Spleen (tissue), 11 donors: ENCODE measurements at regions not wholly inside any gene's neighbourhood (a gene's known extent, or its start where the extent isn't known, plus 50 kb on each side); places are given as distances from the start of the nearest gene placed in this dataset.

Experiments used
- DNase-seq: peaks from one replicate; pipeline ENCODE4 v3.0.0-alpha.2; 2020
- H3K27ac ChIP-seq, 8 donors: fragments of 200-600 bp; sonication (generic) in 7 of 8; 1 replicate in 4 of 8; 2 replicates in 4 of 8; pipeline versions ENCODE4 v1.5.0 to v1.8.0; 2016 to 2021; ENCODE audit warnings: inconsistent platforms in 4 of 8, mild to moderate bottlenecking in 4 of 8, moderate library complexity in 1 of 8
- H3K27me3 ChIP-seq, 7 donors: fragments of 200-600 bp; sonication (generic) in 6 of 7; replicated peaks in 1 of 7; 1 replicate in 4 of 7; 2 replicates in 3 of 7; pipeline versions ENCODE4 v1.5.0 to v1.8.0; 2016 to 2021; ENCODE audit warnings: inconsistent platforms in 3 of 7, mild to moderate bottlenecking in 1 of 7
- H3K36me3 ChIP-seq, 6 donors: fragments of 200-600 bp; sonication (generic) in 5 of 6; 1 replicate in 4 of 6; 2 replicates in 2 of 6; pipeline versions ENCODE4 v1.5.0 to v1.8.0; 2016 to 2021; ENCODE audit warnings: inconsistent platforms in 2 of 6
- H3K4me1 ChIP-seq, 6 donors: fragments of 200-600 bp; sonication (generic) in 5 of 6; 1 replicate in 3 of 6; 2 replicates in 3 of 6; pipeline versions ENCODE4 v1.5.0 to v1.8.0; 2016 to 2021; ENCODE audit warnings: inconsistent platforms in 3 of 6
- H3K4me3 ChIP-seq, 8 donors: fragments of 200-600 bp; sonication (generic) in 7 of 8; 1 replicate in 4 of 8; 2 replicates in 4 of 8; pipeline versions ENCODE4 v1.5.0 to v1.8.0; 2016 to 2021; ENCODE audit warnings: inconsistent platforms in 4 of 8, mild to moderate bottlenecking in 4 of 8, moderate library complexity in 2 of 8
- H3K9me3 ChIP-seq, 8 donors: fragments of 200-600 bp; sonication (generic) in 7 of 8; 1 replicate in 4 of 8; 2 replicates in 4 of 8; pipeline versions ENCODE4 v1.5.0 to v1.8.0; 2016 to 2021; ENCODE audit warnings: inconsistent platforms in 4 of 8
- POLR2A ChIP-seq, 3 donors: fragments of 450-650 bp; IDR thresholded peaks; one replicate each; pipeline ENCODE4 v1.5.1; 2017; ENCODE audit warnings: antibody characterized with exemption in 3 of 3, mild to moderate bottlenecking in 1 of 3
- POLR2AphosphoS5 ChIP-seq, 3 donors: sonication (generic); formaldehyde crosslinking; IDR thresholded peaks; one replicate each; pipeline ENCODE4 v1.5.1; 2017; ENCODE audit warnings: antibody characterized with exemption in 3 of 3
- WGBS, 5 donors: extraction: QIAGEN DNeasy Blood & Tissue Kit in 3 of 5; methylation state at CpG; one replicate each; pipeline versions ENCODE4 v1.1.5 to v1.1.7; 2013 to 2018; 5-methylcytosine and 5-hydroxymethylcytosine counted together
- intact Hi-C: fragments of 100-400 bp; cut with DNase I; formaldehyde crosslinking; loops from one replicate; pipeline ENCODE4 v1.15.0; 2023; ENCODE audit warnings: low total_unique reads
- TF ChIP-seq, protein P1 (sequence below), 11 experiments: fragments of 200-600 bp in 7 of 11; fragments of 450-650 bp in 4 of 11; sonication (generic) in 4 of 11; IDR thresholded peaks in 8 of 11; conservative IDR thresholded peaks in 3 of 11; 1 replicate in 7 of 11; 2 replicates in 4 of 11; pipeline versions ENCODE4 v1.4.0 to v1.8.0; 2016 to 2021; ENCODE audit warnings: antibody characterized with exemption in 11 of 11, inconsistent platforms in 4 of 11, mild to moderate bottlenecking in 1 of 11
- donor health status: healthy with polysubstance abuse.
- donor health status: DM: no; HTN: no; CAD: no; lungs with moderate emphysema.
- donor health status: DM: no; HTN: no; CAD: no.
- donor health status: Bipolar disorder and iron deficiency.
- donor health status: healthy.
- donor health status: DM: no; HTN: no; CAD: no.
- donor health status: DM: yes; HTN: yes; CAD: no.

DNA sequence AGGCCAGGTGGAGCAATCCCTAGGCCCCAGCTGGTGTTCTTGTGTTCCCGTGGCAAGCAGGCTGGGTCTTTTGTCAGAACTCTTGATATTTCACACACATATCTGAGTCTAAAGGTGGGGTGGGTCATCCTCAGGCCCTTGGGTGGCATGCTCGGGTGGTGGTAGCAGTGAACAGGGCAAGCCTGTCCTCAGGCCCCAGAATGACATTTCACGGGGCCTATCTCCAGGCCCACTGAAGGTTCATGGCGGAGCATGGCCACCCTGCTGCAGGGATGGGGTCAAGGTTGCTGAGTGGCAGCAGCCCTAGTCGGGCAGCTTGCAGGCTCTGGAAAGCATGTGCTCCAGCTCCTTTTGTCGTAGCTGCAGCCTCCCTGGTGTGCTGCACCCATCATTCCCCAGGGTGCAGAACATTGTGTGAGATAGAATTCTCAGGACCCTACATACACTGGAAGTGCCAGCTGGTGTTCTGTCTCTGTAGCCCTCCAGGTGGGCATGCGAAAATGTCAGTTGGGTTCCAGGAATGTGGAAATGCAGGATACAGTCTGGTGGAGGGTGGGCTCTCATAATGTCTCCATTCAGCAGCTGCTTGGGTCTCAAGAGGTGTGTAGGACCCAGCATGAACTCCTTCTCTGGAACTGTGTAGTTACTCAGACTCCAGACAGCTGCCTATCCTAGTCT is 1571.8 kb downstream of the STIM2 start:
- DNase-seq: no peak

DNA sequence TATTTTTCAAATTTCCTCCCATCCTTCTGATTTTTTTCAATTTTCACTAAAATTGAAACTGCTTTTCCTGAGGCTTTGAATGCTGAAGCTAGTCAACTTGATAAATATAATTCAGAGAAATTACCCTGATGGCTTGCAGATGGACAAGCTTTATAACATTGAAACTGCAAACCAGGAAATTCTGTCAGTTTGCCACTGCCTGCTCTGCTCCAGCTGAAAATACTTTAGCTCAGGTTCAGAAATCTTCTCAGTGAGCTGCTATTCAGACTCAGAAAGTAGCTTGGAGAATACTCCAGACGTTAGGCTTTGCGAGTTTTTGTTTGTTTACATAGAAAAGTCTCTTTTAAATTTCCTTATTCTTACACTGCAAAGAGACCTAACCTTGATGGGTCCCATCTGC is 1574.7 kb downstream of the STIM2 start:
- no peak for DNase-seq
- H3K4me1 ChIP-seq: no peaks in the 10 kb centered on the region
- WGBS, 5 donors: 21 to 55% (median 43%) methylated on average over 2 of the region's 2 CpGs
- intact Hi-C loops: no loop called here
- H3K4me3 ChIP-seq: no peak overlapping the region
- H3K27me3 ChIP-seq: no peaks in the 10 kb centered on the region
- H3K36me3 ChIP-seq: no peaks in the 10 kb centered on the region
- TF ChIP-seq, protein P1, sequence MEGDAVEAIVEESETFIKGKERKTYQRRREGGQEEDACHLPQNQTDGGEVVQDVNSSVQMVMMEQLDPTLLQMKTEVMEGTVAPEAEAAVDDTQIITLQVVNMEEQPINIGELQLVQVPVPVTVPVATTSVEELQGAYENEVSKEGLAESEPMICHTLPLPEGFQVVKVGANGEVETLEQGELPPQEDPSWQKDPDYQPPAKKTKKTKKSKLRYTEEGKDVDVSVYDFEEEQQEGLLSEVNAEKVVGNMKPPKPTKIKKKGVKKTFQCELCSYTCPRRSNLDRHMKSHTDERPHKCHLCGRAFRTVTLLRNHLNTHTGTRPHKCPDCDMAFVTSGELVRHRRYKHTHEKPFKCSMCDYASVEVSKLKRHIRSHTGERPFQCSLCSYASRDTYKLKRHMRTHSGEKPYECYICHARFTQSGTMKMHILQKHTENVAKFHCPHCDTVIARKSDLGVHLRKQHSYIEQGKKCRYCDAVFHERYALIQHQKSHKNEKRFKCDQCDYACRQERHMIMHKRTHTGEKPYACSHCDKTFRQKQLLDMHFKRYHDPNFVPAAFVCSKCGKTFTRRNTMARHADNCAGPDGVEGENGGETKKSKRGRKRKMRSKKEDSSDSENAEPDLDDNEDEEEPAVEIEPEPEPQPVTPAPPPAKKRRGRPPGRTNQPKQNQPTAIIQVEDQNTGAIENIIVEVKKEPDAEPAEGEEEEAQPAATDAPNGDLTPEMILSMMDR (IDR thresholded peaks at IDR 0.05 in 8 of 11, conservative IDR thresholded peaks at IDR 0.05 in 3 of 11): no peak
- no peak for TF ChIP-seq POLR2AphosphoS5 (IDR thresholded peaks at IDR 0.05)
- no peak for TF ChIP-seq POLR2A (IDR thresholded peaks at IDR 0.05)
- H3K27ac ChIP-seq: no peak overlapping the region
- peaks cover 0 to 8% (median 0%) of the 10 kb centered on the region in 8 donors for H3K9me3 ChIP-seq

More for the DNA sequence above, 1571.8 kb downstream of the STIM2 start:
- 80 to 89% (median 86%) methylated on average over 7 of the region's 7 CpGs for WGBS, 5 donors
- Histone ChIP-seq H3K4me1 (no peaks in the 10 kb centered on the region), H3K36me3 (no peaks in the 10 kb centered on the region), H3K4me3 (no peak overlapping the region), H3K27ac (no peak overlapping the region), H3K9me3 (peaks cover 0 to 8% (median 0%) of the 10 kb centered on the region in 8 donors), H3K27me3 (no peaks in the 10 kb centered on the region)
- TF ChIP-seq, protein P1 (IDR thresholded peaks at IDR 0.05 in 8 of 11, conservative IDR thresholded peaks at IDR 0.05 in 3 of 11): no peak
- TF ChIP-seq POLR2A (IDR thresholded peaks at IDR 0.05) (no peak), POLR2AphosphoS5 (IDR thresholded peaks at IDR 0.05) (no peak)
- intact Hi-C loops: no loop called here

DNA sequence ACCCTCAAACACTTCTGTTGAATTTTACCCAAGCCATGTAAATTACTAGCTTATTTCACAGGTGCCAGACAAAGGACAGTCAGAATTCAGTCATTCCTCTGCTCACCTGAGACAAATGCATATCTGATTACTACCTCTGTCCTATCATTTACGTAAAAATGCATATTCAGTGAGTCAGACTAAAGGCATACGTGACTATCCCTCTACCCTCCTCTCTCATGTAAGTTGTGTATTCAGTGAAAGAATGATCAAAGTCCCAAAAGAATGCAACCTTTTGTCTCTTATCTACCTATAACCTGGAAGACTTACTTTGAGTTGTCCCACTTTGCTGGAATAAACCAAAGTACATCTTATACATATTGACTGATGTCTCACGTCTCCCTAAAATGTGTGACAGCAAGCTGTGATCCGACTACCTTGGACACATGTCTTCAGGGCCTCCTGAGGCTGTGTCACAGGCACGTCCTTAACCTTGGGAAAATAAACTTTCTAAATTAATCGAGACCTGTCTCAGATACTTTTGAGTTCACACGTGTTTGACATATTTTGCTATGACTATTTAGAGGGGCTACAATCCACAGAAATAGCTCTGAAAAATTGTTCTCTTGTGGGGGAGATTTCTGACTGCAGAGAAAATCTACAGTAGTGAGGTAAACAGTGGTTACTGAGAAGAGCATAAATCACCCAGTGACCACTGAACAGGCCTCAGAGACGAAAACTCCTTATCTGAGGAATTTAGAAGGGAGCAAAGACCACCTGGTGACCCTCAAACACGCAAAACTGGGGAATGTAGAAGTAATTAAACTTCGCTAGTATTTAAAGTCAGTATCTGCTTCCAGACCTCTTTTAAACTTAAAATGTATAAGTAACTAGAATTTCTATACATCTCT is 1575.8 kb downstream of the STIM2 start:
- Histone ChIP-seq H3K4me1 (no peaks in the 10 kb centered on the region), H3K36me3 (no peaks in the 10 kb centered on the region), H3K9me3 (peaks cover 0 to 8% (median 0%) of the 10 kb centered on the region in 8 donors), H3K27me3 (no peaks in the 10 kb centered on the region), H3K27ac (no peak overlapping the region), H3K4me3 (no peak overlapping the region)
- no peak for DNase-seq
- WGBS, 5 donors: 62 to 76% (median 71%) methylated on average over 10 of the region's 10 CpGs
- intact Hi-C loops: no loop called here
- TF ChIP-seq, protein P1 (IDR thresholded peaks at IDR 0.05 in 8 of 11, conservative IDR thresholded peaks at IDR 0.05 in 3 of 11): no peak
- no peak for TF ChIP-seq POLR2AphosphoS5 (IDR thresholded peaks at IDR 0.05)
- no peak for TF ChIP-seq POLR2A (IDR thresholded peaks at IDR 0.05)

DNA sequence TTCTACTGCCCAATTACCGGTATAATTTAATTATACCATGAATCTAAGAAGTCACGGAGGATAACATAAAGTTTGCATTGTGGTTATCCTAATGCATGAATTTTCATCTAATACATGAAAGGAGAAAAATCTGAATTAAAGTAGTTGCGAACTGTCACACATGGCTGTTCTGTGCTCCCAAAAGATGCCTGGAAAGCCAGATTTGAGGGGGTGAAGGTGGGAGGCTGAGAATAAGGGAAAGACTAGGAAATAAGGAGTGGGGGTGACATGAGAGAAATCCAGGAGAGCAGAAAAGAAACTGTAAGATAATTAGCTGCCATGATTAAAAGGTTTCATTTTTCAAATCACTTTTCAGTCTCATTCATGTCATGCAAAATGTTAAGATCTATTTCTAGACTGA is 1582.7 kb downstream of the STIM2 start:
- Histone ChIP-seq H3K9me3 (no peaks in the 10 kb centered on the region), H3K27me3 (no peaks in the 10 kb centered on the region), H3K36me3 (no peaks in the 10 kb centered on the region), H3K4me3 (no peak overlapping the region), H3K4me1 (no peaks in the 10 kb centered on the region), H3K27ac (no peak overlapping the region)
- 88 to 97% (median 93%) methylated on average over 3 of the region's 3 CpGs for WGBS, 5 donors
- DNase-seq: no peak
- TF ChIP-seq POLR2A (IDR thresholded peaks at IDR 0.05): no peak
- intact Hi-C loops: no loop called here
